ENCODE measurements at regions not wholly inside any gene's neighbourhood (a gene's known extent, or its start where the extent isn't known, plus 50 kb on each side); places are given as distances from the start of the nearest gene placed in this dataset.

- no peak overlapping the region for H3K4me3 ChIP-seq (ENCODE audit: low read depth, low read length)
- peak; percentile 24 for DNase-seq (ENCODE audit: low read depth)
- TF ChIP-seq CTCF (IDR thresholded peaks at IDR 0.05; ENCODE audit: low read depth, low read length, missing control alignments), result peak; percentile 79
Measured at GRCh38 chr1:157363660-157364140, 188.6 kb downstream of the FCRL5 start.

GRCh38 chr1:157360023-157360390, 192.3 kb downstream of the FCRL5 start:
- TF ChIP-seq CTCF (IDR thresholded peaks at IDR 0.05; ENCODE audit: low read depth, low read length, missing control alignments), result no peak
- no peak overlapping the region for H3K4me3 ChIP-seq (ENCODE audit: low read depth, low read length)
- DNase-seq (ENCODE audit: low read depth), result no peak

- H3K4me3 ChIP-seq (ENCODE audit: low read depth, low read length), result no peak overlapping the region
- TF ChIP-seq CTCF (IDR thresholded peaks at IDR 0.05; ENCODE audit: low read depth, low read length, missing control alignments), result no peak
- DNase-seq (ENCODE audit: low read depth), result no peak
Measured at GRCh38 chr1:157359314-157360022, 192.8 kb downstream of the FCRL5 start.

GRCh38 chr1:157357111-157357510, 195.2 kb downstream of the FCRL5 start:
- H3K4me3 ChIP-seq (ENCODE audit: low read depth, low read length), result no peak overlapping the region
- DNase-seq (ENCODE audit: low read depth), result no peak
- no peak for TF ChIP-seq CTCF (IDR thresholded peaks at IDR 0.05; ENCODE audit: low read depth, low read length, missing control alignments)

GRCh38 chr1:157356601-157357000, 195.7 kb downstream of the FCRL5 start:
- TF ChIP-seq CTCF (IDR thresholded peaks at IDR 0.05; ENCODE audit: low read depth, low read length, missing control alignments), result no peak
- DNase-seq (ENCODE audit: low read depth), result no peak

GRCh38 chr1:157353546-157353945, 198.8 kb downstream of the FCRL5 start:
- H3K4me3 ChIP-seq (ENCODE audit: low read depth, low read length), result no peak overlapping the region
- no peak for TF ChIP-seq CTCF (IDR thresholded peaks at IDR 0.05; ENCODE audit: low read depth, low read length, missing control alignments)

More at GRCh38 chr1:157356601-157357000, 195.7 kb downstream of the FCRL5 start:
- H3K4me3 ChIP-seq (ENCODE audit: low read depth, low read length), result no peak overlapping the region

More at GRCh38 chr1:157353546-157353945, 198.8 kb downstream of the FCRL5 start:
- DNase-seq (ENCODE audit: low read depth), result no peak
